ENCODE measurements at regions not wholly inside any gene's neighbourhood (a gene's known extent, or its start where the extent isn't known, plus 50 kb on each side); places are given as distances from the start of the nearest gene placed in this dataset.

DNA sequence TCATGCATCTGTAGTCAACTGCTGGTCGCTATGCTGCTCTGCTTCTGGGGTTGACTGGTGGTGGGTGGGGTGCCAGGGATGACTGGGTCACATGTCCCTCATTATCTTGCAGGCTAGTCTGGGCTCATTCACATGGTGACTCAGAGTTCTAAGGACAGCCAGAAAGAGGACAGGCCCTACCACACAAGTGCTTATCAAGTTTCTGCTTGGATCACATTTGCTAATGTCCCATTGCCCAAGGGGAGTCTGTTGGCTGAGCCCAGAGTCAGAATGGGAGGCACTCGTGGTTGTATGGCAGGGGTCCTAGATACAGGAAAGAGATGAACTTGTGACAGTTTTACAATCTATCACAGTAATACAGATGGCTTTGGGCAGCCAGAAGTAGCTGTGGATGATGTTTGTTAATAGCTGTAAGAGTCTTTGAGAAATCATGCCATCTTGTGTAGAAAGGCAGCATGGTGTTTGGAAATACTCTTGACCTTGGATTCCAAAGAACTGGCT lies 221.3 kb downstream of the GPAT3 start:
- TF ChIP-seq, protein P1, sequence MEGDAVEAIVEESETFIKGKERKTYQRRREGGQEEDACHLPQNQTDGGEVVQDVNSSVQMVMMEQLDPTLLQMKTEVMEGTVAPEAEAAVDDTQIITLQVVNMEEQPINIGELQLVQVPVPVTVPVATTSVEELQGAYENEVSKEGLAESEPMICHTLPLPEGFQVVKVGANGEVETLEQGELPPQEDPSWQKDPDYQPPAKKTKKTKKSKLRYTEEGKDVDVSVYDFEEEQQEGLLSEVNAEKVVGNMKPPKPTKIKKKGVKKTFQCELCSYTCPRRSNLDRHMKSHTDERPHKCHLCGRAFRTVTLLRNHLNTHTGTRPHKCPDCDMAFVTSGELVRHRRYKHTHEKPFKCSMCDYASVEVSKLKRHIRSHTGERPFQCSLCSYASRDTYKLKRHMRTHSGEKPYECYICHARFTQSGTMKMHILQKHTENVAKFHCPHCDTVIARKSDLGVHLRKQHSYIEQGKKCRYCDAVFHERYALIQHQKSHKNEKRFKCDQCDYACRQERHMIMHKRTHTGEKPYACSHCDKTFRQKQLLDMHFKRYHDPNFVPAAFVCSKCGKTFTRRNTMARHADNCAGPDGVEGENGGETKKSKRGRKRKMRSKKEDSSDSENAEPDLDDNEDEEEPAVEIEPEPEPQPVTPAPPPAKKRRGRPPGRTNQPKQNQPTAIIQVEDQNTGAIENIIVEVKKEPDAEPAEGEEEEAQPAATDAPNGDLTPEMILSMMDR (IDR thresholded peaks at IDR 0.05; ENCODE audit: extremely low read depth, missing control alignments): no peak
- no peak for DNase-seq (ENCODE audit: low spot score)

DNA sequence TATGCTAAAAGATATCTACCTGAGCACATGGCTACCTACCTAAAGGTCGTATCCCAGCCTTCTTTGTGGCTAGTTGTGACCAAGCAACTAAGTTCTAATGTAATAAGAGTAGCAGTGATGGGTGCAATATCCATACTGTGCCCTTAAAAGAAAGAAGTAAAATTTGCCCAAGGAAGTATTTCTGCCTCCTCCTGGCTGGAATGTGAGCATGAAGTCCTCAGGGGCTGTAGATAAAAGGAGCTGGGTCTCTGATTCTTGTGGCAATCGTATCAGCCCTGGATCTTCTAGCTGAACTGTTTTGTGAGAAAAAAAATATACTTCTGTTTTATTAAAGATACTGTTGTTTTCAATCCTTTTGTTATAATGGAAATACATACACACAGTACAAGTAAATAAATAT lies 217.4 kb downstream of the GPAT3 start:
- TF ChIP-seq, protein P1 (IDR thresholded peaks at IDR 0.05; ENCODE audit: extremely low read depth, missing control alignments): no peak
- no peak for DNase-seq (ENCODE audit: low spot score)

GRCh38 chr4:83751336-83751949 lies 215.5 kb downstream of the GPAT3 start:
- TF ChIP-seq, protein P1 (IDR thresholded peaks at IDR 0.05; ENCODE audit: extremely low read depth, missing control alignments): no peak
- no peak for DNase-seq (ENCODE audit: low spot score)

- TF ChIP-seq, protein P1 (IDR thresholded peaks at IDR 0.05; ENCODE audit: extremely low read depth, missing control alignments): no peak
- no peak for DNase-seq (ENCODE audit: low spot score)
Observed at GRCh38 chr4:83748711-83749110, 212.8 kb downstream of the GPAT3 start.

DNA sequence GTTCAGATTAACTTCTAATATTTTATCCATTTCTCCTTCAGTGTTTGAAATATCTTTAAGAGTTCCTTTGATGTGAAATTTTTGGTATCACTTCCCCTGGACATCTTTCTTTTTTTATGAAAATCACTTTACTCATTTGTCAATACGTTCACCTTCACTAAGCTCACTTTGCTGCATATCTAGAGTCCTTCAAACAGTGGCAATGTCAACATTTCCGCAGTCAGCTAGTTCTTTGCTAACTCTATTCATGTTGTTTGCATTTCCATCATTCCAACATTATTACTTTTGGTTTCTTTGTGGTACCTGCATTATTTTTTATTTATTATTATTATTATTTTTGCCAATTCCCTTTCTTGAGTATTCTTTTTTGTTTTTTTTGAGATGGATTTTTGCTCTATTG lies 203.0 kb downstream of the GPAT3 start:
- TF ChIP-seq, protein P1 (IDR thresholded peaks at IDR 0.05; ENCODE audit: extremely low read depth, missing control alignments): no peak
- no peak for DNase-seq (ENCODE audit: low spot score)

DNA sequence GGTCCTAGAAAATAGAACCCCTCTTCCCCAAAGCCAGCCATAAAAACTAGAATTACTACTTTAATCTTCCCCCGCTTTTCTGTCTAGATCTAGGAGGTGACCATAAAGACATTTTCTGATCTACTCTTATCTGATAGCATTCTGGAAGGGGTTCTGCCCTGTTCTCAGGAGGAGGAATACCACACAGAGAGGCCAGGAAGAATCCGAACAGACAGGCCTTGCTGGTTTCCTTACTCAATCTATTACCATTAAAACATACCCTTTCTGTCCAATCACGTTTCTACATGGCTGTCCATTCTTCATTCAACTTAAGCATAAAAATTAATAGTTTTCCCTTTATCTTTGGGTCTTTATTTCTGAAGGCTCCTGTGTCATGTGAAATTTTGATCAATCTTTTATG lies 198.7 kb downstream of the GPAT3 start:
- TF ChIP-seq, protein P1 (IDR thresholded peaks at IDR 0.05; ENCODE audit: extremely low read depth, missing control alignments): no peak
- DNase-seq (ENCODE audit: low spot score): no peak

DNA sequence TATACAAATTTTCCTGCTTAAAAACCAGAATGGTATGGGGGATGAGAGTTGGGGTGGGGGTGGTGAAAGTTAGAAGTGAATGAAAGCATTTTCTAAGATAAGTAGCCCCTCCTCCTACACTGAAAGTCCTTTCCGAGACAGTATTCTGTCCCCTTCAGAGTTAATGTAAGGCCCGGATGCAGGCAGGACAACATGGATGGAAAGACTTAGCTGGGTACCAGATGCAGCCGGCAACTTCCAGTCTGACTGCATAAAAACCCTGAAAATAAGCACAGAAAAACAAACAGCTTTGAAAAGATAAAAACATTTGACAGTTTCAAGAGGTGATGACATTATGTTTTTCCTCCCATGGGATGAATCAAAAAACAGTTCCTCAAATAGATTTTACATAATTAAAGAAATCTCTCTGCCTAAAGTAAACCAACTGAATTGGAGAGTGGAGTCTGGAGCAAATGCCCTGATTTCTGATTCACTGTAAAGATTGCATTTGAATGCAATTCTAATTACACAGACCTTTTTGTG lies 196.3 kb downstream of the GPAT3 start:
- TF ChIP-seq, protein P1 (IDR thresholded peaks at IDR 0.05; ENCODE audit: extremely low read depth, missing control alignments): no peak
- no peak for DNase-seq (ENCODE audit: low spot score)
